NCI-H226 (cell line): ENCODE measurements at regions not wholly inside any gene's neighbourhood (a gene's known extent, or its start where the extent isn't known, plus 50 kb on each side); places are given as distances from the start of the nearest gene placed in this dataset.

Source experiments
- DNase-seq: peaks from one replicate; pipeline ENCODE4 v3.0.0-alpha.2; 2015

DNA sequence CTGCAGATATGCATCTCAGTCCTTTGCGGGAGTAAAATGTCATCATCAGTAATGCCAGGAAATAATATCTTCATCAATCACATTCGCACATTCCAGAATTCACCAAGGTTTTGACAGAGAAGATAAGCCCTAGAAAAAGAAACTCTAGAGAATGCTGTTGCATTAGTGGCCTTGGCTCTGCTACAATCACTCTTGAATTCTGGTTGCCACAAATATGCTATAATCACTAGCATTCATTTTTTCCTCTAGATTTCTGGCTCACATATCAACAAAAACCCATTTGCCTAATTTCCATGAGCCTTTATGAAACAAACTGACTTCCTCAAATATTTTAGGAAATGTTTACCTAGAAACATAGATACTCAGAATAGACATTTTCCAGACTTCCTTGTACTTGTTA, 653.4 kb downstream of the ANXA1 start:
- DNase-seq: peak; percentile 69

DNA sequence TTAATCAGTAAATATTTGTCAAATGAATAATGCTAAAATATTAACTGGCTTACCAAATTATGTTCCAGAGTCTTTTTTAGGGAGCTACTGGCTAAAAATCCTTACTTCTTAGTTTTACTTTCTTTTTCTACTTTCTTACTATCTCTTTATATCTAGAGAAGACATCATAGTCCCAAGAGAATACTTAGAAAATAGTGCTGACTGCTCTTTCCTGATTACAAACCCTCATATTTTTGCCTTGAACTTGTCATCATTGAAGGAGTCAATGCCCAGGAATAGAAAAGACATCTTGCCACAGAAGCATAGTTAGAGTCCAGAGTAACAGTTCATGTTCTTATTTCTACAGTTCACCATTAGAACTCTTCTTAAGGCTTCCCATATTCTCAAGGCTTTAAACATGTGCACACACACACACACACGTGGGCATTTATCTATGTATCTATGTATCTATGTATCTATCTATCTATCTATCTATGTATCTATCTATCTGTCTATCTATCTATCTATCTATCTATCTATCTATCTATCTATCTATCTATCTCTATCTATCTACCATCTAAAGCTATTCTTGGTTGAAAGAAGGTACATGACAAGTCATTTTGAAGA, 654.3 kb downstream of the ANXA1 start:
- no peak for DNase-seq

DNA sequence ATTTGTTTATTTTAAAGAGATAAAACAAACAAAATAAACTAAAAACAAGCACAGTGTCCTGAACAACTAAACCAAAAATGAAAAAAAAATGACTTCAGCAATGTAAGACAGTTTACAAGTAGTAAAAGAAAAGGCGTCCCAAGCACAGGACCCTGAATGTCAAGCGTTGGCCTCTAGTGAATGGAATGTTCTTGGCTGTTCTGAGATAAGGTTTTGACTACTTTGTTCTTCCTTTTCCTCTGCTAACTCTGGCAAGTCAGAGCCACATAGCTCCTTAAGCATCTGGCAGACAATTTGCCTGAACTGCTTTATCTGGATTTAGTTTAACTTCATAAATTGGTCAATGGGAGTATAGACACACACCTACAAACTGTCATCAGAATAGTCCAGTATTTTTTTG, 655.2 kb downstream of the ANXA1 start:
- DNase-seq: peak; percentile 12

DNA sequence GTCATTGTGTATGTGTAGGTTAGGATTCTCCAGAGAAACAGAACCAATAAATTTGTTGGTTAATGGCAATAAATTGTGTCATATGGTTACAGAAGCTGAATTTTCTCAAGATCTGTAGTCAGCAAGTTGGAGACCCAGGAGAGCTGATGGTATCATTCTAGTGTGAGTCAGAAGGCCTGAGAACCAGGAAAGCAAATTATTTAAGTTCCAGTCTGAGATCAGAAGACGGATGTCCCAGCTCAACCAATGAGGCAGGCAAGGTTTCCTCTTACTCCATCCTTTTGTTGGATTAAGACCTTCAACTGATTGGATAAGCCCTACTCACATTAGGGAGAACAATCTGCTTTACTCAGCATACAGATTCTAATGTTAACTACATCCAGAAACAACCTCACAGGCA, 656.3 kb downstream of the ANXA1 start:
- DNase-seq: peak; percentile 22

GRCh38 chr9:73810585-73811215, 659.0 kb downstream of the ANXA1 start:
- DNase-seq: peak; percentile 14

GRCh38 chr9:73813546-73813945, 661.9 kb downstream of the ANXA1 start:
- DNase-seq: no peak

GRCh38 chr9:73816905-73817304, 665.2 kb downstream of the ANXA1 start:
- no peak for DNase-seq

GRCh38 chr9:73824671-73825070, 672.5 kb upstream of the RORB start:
- no peak for DNase-seq

GRCh38 chr9:73838871-73839270, 658.3 kb upstream of the RORB start:
- no peak for DNase-seq

- no peak for DNase-seq
Measured at GRCh38 chr9:73839471-73839870, 657.7 kb upstream of the RORB start.

GRCh38 chr9:73841018-73841417, 656.1 kb upstream of the RORB start:
- no peak for DNase-seq

DNA sequence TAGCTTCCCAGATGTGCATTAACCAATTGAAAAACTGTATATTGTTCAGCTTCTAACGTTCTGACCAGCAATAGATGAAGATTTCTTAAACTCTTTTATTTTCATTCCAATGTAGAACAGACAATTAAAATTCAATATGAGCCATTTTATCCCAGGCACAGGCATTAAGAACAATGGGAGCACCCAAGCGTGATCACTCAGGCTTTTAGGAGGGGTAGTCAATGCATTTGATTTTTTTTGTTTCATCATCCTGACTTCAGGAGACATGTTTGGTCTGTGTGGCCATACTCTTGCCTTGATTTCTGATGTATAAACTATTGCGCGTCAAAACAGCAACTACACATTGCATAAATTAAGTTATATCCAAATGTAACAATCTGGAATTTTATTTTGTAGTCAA, 653.0 kb upstream of the RORB start:
- no peak for DNase-seq

DNA sequence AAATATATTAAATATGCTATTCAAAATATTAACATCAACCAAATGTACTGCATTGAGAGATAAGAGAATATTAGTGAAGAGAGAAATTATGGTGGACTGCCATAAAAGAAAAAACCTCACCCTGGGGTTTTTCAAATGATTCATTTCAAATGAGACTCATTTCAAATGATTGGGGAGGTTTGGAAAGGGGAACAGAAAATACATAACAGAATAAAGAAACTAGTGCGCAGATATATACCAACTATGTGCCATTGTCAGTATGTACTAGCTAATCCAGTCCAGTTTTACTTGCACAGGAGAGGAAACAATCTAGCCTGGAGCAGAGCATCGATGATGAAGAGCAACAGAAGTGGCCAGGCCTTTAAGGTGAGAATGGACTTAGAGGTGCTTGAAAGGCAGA, 651.6 kb upstream of the RORB start:
- DNase-seq: no peak

DNA sequence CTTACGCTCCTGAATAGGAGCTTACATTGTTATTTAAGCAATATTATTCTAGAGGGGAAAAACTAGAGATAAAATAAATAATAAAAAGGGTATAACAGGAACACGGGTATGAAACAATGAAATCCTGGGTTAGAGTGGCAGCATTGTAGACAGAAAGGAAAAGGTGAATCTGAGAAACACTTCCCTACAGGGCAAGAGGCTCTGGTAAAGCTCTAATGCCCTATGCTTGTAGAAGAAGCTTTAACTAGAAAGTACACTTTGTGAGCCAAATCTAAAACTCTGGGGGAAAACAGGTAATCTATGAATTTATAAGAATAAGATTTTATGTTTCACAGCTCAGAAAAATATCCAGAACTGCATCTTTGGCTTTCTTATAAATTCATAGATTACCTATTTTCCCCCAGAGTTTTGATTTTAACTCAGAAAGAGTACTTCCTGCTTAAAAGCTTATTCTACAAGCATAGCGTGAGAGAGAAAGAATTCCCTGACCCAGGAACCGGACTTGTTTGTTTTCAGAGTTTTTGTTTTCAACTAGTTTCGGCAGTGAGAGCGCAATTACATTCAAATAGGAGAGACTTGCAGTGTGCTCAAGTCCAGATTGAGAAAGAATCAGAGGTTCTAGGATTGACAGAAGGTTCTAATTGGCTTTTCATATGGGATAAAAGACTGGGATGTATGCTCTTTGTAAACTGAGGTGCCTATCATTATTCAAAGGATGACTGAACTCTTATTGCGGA, 651.0 kb upstream of the RORB start:
- DNase-seq: no peak

GRCh38 chr9:73847536-73847935, 649.6 kb upstream of the RORB start:
- no peak for DNase-seq

- no peak for DNase-seq
Measured at GRCh38 chr9:73853549-73853948, 643.6 kb upstream of the RORB start.

- DNase-seq: no peak
Measured at GRCh38 chr9:73855206-73855605, 641.9 kb upstream of the RORB start.

GRCh38 chr9:73863924-73864323, 633.2 kb upstream of the RORB start:
- no peak for DNase-seq

DNA sequence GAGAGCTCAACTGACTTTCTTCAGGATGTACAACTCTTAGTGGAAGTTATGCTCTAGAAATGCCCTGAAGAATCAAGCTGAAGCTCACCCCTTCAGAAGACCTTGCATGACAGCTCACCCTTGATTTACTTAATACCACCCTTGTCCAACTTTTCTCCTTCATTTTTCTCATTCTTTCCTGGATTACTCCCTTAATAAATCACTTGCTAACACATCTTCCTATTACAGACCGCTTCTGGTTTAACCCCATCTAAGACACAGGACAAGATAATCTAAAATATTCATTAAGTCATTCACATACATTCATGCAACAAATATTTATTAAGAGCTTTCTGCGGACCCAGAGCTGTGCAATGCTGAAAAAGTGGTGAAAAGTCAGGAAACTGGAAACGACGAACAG, 630.7 kb upstream of the RORB start:
- peak; percentile 25 for DNase-seq

DNA sequence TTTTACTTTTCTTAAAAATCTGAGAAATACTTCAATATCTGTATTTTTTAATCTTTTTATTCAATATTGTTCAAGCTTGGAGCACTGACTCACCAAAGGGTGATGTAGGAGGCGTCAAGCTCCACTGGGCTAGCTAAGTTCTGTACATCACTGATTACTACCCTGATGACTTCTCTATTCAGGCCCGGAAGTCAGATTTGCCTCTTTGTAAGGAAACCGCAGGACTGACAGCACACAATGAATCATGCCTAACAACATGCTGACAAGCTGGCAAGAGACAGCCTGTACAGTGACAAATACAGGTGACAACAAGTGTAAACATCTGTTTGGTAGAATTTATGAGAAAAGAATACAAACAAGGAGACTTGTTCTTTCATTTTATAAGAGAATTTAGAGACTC, 627.9 kb upstream of the RORB start:
- DNase-seq: peak; percentile 89

DNA sequence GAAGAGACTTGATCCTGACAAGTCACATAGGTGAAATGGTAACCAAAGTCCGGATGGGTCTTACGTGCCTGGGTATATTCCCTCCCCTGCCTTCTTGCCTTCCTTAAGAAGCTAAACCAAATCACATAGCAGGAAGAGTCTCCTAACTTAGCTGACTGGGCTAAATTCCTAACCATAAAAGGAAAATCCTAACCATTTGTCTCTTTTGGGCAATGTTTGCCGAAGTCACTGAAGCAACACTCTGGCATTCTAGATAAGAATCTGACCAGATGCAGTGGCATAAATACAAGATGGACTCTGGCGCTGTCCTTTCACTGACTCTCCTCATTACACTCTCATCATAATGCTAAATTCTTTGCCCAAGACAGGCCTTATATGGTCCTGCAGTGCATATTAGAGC, 625.5 kb upstream of the RORB start:
- DNase-seq: no peak

DNA sequence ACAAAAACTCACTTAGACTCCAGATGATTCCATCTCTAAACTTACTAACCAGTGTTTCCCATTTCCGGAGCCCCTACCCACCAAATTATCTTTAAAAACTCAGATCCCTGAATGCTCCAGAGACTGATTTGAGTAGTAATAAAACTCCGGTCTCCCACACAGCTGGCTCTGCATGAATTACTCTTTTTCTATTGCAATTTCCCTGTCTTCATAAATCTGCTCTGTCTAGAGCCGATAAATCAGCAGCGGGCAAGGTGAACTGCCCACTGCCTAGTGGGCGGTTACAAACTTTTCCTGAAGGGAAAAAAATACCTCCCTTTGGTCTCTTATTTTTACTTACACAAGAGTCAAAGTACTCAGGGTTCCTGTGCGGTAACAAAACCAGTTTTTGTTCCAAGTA, 624.4 kb upstream of the RORB start:
- no peak for DNase-seq

GRCh38 chr9:73880101-73880500, 617.0 kb upstream of the RORB start:
- no peak for DNase-seq

DNA sequence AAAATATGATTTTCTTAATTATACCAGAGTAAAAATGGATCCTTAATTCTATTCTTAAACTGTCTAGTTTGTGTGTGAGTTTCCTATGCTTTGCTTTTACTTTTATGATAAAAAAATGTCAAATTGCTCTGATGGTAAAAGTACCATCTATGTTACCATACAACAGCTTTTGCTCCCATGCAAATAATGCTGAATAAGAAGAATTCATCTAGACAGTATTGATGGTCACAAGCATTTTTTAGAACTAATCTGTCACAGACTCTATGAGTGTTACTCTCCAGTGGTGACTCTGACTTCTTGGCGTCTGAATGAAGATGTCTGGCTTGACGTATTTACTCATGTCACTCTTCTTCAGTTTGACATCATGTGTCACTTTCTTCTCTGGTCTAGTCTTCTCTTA, 608.1 kb upstream of the RORB start:
- DNase-seq: no peak
